HEK293 (cell line): ENCODE measurements at regions not wholly inside any gene's neighbourhood (a gene's known extent, or its start where the extent isn't known, plus 50 kb on each side); places are given as distances from the start of the nearest gene placed in this dataset.

Source experiments
- ATF2 ChIP-seq: fragments of 450-650 bp; formaldehyde crosslinking; IDR thresholded peaks from 2 replicates; pipeline ENCODE4 v1.5.1; 2016; ENCODE audit warnings: missing biosample characterization, missing genetic modification characterization, low read depth
- GLIS2 ChIP-seq: fragments of 450-650 bp; formaldehyde crosslinking; IDR thresholded peaks from 2 replicates; pipeline ENCODE4 v1.5.1; 2016; ENCODE audit warnings: missing biosample characterization, missing genetic modification characterization
- KLF10 ChIP-seq: fragments of 450-650 bp; IDR thresholded peaks from 2 replicates; pipeline ENCODE4 v1.5.1; 2018; ENCODE audit warnings: missing biosample characterization, mild to moderate bottlenecking, missing genetic modification characterization
- KLF16 ChIP-seq: fragments of 450-650 bp; formaldehyde crosslinking; IDR thresholded peaks from 2 replicates; pipeline ENCODE4 v1.5.1; 2017; ENCODE audit warnings: missing biosample characterization, missing genetic modification characterization
- ZBTB48 ChIP-seq: fragments of 450-650 bp; formaldehyde crosslinking; IDR thresholded peaks from 2 replicates; pipeline ENCODE4 v1.5.1; 2016; ENCODE audit warnings: missing biosample characterization, missing genetic modification characterization
- ZFP69B ChIP-seq: fragments of 450-650 bp; formaldehyde crosslinking; IDR thresholded peaks from 2 replicates; pipeline ENCODE4 v1.5.1; 2016; ENCODE audit warnings: missing biosample characterization, missing genetic modification characterization
- ZNF138 ChIP-seq: fragments of 450-650 bp; formaldehyde crosslinking; IDR thresholded peaks from 2 replicates; pipeline ENCODE4 v1.5.1; 2016; ENCODE audit warnings: missing biosample characterization, missing genetic modification characterization, borderline replicate concordance
- ZNF2 ChIP-seq: fragments of 450-650 bp; formaldehyde crosslinking; IDR thresholded peaks from 2 replicates; pipeline ENCODE4 v1.5.1; 2016; ENCODE audit warnings: missing biosample characterization, missing genetic modification characterization
- ZNF398 ChIP-seq: fragments of 450-650 bp; formaldehyde crosslinking; IDR thresholded peaks from 2 replicates; pipeline ENCODE4 v1.5.1; 2017; ENCODE audit warnings: missing biosample characterization, missing genetic modification characterization
- ZNF768 ChIP-seq: fragments of 450-650 bp; formaldehyde crosslinking; IDR thresholded peaks from 2 replicates; pipeline ENCODE4 v1.5.1; 2018; ENCODE audit warnings: missing biosample characterization, mild to moderate bottlenecking, missing genetic modification characterization
- ZNF776 ChIP-seq: fragments of 450-650 bp; formaldehyde crosslinking; IDR thresholded peaks from 2 replicates; pipeline ENCODE4 v1.5.0; 2017; ENCODE audit warnings: missing biosample characterization, missing genetic modification characterization, borderline replicate concordance
- ZNF830 ChIP-seq: fragments of 450-650 bp; IDR thresholded peaks from 2 replicates; pipeline ENCODE4 v1.5.0; 2018; ENCODE audit warnings: missing biosample characterization, missing genetic modification characterization, low read depth, mild to moderate bottlenecking, moderate library complexity
- TF ChIP-seq, protein P1 (sequence below): fragments of 450-650 bp; formaldehyde crosslinking; IDR thresholded peaks from 2 replicates; pipeline ENCODE4 v1.5.1; 2016; ENCODE audit warnings: missing biosample characterization, missing genetic modification characterization
- TF ChIP-seq, protein P2 (sequence below): fragments of 450-650 bp; formaldehyde crosslinking; IDR thresholded peaks from 2 replicates; pipeline ENCODE4 v1.5.1; 2017; ENCODE audit warnings: missing biosample characterization, missing genetic modification characterization

GRCh38 chr16:59907611-59908010 lies 1173.5 kb upstream of the GOT2 start:
- TF ChIP-seq GLIS2 (tag by site-specific recombination) (no peak), KLF10 (tag by site-specific recombination) (no peak), ZNF830 (tag by site-specific recombination) (no peak), KLF16 (tag by site-specific recombination) (no peak), ATF2 (tag by site-specific recombination) (no peak), ZNF398 (tag by site-specific recombination) (no peak), ZFP69B (no peak), ZNF768 (tag by site-specific recombination) (no peak), ZNF138 (tag by site-specific recombination) (no peak), ZBTB48 (tag by site-specific recombination) (no peak), ZNF2 (tag by site-specific recombination) (no peak), ZNF776 (tag by site-specific recombination) (no peak)
- TF ChIP-seq, protein P1, sequence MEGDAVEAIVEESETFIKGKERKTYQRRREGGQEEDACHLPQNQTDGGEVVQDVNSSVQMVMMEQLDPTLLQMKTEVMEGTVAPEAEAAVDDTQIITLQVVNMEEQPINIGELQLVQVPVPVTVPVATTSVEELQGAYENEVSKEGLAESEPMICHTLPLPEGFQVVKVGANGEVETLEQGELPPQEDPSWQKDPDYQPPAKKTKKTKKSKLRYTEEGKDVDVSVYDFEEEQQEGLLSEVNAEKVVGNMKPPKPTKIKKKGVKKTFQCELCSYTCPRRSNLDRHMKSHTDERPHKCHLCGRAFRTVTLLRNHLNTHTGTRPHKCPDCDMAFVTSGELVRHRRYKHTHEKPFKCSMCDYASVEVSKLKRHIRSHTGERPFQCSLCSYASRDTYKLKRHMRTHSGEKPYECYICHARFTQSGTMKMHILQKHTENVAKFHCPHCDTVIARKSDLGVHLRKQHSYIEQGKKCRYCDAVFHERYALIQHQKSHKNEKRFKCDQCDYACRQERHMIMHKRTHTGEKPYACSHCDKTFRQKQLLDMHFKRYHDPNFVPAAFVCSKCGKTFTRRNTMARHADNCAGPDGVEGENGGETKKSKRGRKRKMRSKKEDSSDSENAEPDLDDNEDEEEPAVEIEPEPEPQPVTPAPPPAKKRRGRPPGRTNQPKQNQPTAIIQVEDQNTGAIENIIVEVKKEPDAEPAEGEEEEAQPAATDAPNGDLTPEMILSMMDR (tag by site-specific recombination), result no peak
- TF ChIP-seq, protein P2, sequence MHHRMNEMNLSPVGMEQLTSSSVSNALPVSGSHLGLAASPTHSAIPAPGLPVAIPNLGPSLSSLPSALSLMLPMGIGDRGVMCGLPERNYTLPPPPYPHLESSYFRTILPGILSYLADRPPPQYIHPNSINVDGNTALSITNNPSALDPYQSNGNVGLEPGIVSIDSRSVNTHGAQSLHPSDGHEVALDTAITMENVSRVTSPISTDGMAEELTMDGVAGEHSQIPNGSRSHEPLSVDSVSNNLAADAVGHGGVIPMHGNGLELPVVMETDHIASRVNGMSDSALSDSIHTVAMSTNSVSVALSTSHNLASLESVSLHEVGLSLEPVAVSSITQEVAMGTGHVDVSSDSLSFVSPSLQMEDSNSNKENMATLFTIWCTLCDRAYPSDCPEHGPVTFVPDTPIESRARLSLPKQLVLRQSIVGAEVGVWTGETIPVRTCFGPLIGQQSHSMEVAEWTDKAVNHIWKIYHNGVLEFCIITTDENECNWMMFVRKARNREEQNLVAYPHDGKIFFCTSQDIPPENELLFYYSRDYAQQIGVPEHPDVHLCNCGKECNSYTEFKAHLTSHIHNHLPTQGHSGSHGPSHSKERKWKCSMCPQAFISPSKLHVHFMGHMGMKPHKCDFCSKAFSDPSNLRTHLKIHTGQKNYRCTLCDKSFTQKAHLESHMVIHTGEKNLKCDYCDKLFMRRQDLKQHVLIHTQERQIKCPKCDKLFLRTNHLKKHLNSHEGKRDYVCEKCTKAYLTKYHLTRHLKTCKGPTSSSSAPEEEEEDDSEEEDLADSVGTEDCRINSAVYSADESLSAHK (tag by site-specific recombination), result no peak
